Central memory CD4-positive, alpha-beta T cell (primary cell): ENCODE measurements at regions not wholly inside any gene's neighbourhood (a gene's known extent, or its start where the extent isn't known, plus 50 kb on each side); places are given as distances from the start of the nearest gene placed in this dataset.

Experiments
- DNase-seq: peaks from one replicate; pipeline ENCODE4 v3.0.0; 2022

DNA sequence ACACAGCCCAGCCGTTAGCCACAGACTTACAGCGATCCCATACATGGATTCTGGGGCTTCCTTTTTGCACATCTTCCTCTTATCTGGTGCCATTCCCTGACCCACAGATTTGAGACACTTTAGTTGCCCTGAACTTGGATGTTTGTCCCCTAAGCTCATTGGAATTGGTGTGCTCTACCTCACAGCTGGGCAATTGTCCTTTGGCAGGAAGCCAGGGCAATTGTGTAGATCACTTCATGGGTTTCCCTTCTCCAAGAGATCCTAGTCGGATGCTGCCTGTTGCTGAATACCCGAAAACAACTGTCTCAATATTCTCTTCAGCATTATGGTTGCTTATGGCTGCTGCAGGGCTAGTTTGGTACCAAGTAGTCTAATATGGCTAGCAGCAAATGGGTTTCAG is 470.7 kb upstream of the MKI67 start:
- no peak for DNase-seq

DNA sequence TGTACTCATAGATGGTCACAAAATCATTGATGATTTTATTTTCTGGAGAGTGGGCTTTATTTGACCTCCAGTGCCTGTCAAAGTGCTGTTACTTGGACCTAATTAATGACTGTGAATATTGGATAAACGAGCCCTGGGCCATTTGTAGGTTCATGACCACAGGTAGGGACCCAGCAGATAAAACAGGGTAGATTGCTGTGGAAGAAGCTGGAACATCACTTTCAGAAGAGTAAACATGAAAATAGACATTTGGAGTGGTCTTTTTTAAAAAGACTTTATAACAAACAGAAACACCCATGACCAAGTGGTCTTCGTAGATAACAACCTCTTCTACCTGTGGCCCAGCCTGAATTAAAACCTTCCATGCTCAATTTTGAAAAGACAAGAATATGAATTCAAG is 472.8 kb upstream of the MKI67 start:
- DNase-seq, result no peak

- DNase-seq, result no peak
Observed at GRCh38 chr10:128599538-128599937, 473.3 kb upstream of the MKI67 start.

DNA sequence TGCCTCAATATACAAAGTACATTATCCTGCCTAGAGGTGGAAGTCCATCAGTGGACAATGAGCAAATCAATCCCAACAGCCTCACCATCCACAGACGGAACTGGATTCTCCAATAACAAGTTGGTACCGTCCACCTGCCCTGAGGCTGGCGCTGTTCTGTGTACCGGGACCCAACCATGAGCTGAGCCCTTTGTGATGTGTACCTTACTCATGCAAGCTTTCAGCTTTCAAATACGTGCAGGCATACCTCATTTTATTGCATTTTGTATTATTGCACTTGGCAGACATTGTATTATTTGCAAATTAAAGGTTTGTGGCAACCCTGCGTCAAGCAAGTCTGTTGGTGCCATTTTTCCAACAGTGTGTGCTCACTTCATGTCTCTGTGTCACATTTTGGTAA is 476.0 kb upstream of the MKI67 start:
- DNase-seq, result no peak

- DNase-seq, result no peak
Observed at GRCh38 chr10:128604025-128604424, 477.8 kb upstream of the MKI67 start.

- DNase-seq, result no peak
Observed at GRCh38 chr10:128605180-128605579, 479.0 kb upstream of the MKI67 start.

DNA sequence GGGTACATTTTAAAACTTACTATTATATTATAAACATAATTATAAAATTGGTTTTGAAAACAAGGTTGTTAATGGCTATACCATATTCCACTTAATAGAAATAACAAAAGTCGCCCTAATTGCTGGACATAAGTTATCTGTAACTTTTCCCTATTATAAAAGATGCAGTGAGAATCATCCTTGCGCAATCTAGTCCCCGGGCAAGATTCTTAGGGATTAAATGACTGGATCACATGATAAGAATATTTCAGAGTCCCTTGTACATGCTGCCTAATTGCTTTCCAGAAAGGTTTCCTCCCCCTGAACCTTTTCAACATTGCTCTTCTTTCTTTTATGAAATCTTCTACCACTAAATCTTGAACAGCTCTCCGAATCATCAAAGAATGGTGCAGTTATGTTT is 479.8 kb upstream of the MKI67 start:
- no peak for DNase-seq

GRCh38 chr10:128608791-128609190 is 482.6 kb upstream of the MKI67 start:
- no peak for DNase-seq

GRCh38 chr10:128609460-128609859 is 483.2 kb upstream of the MKI67 start:
- DNase-seq, result no peak

- no peak for DNase-seq
Observed at GRCh38 chr10:128610113-128610512, 483.9 kb upstream of the MKI67 start.

DNA sequence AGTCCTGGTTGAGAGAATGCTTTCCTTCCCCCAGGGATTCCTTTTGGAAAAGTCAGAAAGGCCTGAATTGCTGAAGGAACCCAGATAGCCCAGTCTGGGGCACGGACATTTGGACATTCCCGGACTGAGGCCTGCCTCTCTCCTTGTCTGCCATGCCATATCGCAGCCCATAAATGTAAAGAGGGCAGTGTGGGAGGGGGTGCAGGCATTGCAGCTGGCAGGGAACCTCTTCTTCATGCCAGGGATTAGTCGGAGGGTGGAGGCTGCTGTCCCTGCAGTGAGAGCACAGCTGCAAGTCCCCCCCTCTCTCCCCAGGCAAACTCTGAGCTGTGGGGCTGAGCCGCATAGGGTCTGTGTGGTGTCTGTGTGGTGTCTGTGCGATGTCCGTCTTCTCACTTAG is 486.0 kb upstream of the MKI67 start:
- no peak for DNase-seq

DNA sequence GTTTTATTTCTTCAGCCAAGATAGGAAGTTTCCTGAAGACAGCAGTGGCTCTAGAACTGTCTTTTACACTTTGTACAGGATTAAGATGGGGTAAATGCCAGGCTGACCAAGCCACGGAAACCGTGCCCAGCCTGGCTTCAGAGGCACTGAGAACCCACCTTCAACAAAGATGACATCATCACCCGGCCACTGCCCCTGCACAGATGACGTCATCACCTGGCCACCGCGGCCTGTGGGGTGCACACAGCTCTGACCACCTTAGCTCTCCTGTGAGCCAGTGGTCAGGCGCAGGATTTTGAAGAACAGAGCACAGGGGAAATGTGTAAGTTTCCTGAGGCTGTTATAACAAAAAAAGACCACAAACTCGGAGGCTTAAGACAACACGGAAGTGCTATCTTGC is 486.4 kb upstream of the MKI67 start:
- no peak for DNase-seq

- DNase-seq, result no peak
Observed at GRCh38 chr10:128614016-128614605, 487.9 kb upstream of the MKI67 start.

DNA sequence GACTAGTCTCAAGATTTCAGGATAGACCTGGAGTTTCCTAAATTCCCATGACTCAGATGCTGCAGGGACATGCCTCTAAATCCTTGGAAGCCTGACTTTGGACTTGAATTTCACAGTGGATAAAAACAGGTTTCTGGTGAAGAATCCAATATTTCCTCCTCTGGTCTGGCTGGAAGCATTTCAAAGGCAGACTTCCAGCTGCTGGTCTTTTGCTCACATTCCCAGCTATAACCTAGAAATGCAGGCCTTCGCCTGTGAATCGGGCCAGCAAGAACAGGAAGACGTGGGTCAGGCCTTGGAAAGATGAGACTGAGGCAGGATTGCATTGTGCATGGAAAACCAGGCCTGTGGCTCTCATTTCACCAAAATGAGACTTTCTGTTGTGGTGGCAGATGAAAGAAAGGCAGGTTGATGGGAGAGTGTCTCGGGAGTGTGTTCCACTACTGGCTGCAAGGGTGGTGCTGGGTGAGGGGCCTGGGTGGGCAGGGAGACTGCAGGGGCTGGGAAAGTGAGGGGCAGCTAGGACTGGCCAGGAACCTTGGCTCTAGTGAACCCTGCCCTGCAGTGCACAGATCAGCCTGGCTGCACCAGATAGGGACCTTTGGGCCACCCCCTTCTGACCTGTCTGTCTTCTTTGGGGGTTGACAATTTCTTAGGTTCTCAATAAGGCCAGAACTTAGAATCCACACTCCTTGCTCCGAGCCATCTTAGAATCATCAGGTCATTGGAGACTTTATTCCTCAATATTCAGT is 488.8 kb upstream of the MKI67 start:
- DNase-seq, result no peak

DNA sequence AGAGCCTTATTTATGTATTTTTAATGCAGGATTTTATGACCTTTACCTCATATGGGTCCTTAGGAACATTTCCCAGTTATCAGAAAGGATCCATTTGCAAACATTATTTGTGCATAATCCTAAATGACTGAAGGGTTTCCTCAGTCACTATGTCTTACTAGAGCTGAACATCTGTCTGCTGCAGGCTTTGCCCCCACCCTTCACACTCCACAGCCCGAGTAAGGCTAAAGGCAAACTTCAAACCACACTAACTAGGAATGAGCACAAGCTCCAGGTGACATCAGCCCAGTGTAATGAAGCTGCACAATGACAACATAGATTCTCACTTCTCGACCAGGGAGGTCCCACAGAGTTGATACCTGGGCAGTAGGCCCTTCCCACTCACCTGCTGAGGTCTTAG is 491.3 kb upstream of the MKI67 start:
- no peak for DNase-seq

DNA sequence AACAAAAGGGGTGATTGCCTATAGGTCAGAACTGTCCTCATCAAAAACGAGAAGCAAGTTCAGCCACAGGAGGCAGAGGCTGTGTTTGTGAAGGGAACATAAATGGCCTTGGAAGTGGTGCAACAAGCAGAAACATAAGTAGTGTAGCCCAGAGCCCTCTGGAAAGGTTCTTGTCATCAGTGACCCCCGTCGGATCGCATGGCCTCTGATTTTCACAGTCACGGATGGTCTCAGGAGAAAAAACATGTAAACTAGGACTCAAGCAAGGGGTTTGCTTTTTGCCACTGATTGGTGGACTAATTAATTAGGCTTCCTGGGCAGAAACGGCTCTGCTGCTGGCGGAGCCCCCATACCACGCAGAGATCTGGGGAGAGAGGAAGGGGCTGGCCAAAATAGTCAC is 496.5 kb upstream of the MKI67 start:
- DNase-seq, result no peak

GRCh38 chr10:128623776-128624175 is 497.6 kb upstream of the MKI67 start:
- DNase-seq, result no peak

DNA sequence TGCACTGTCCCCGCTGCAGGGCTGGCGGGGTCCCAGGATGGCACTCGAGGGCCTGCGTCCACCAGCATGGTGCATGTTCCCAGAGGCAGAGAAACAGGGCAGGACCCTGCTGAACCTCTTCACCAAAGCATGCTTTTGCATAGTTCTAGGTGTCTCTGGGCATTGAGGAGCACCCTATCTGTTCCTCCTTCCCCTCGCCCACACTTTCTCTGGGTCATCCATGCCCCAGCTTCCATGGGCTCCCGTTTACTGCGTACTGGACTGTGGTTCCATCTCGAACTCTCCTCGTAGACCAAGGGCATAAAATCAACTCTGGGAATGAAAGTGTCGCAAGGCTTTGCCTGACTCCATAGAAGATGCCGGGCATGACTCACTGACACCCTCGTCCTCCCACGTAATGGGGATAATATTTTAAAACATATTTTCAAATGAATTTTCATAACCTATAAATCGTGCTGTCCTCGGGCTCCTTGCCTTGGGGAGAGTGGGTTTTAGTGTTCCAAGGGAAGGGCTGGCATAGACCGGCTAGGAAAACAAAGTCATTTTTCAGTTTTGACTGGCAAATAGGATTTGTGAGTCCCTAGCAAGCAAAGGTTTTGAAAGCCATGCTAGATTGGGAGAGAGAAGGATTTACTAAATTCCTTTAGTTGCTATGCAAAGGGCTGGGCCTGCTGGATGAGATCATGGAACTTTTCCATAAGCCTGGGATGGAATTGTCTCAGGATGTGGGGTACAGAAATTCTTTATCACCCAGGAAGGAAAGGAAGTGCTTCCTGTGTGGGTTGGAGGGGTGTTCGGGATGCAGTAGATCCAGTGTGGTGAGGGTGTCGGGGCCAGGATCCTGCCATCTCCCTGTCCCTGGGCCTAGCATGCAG is 498.7 kb upstream of the MKI67 start:
- DNase-seq, result no peak

GRCh38 chr10:128625926-128626325 is 499.7 kb upstream of the MKI67 start:
- no peak for DNase-seq

DNA sequence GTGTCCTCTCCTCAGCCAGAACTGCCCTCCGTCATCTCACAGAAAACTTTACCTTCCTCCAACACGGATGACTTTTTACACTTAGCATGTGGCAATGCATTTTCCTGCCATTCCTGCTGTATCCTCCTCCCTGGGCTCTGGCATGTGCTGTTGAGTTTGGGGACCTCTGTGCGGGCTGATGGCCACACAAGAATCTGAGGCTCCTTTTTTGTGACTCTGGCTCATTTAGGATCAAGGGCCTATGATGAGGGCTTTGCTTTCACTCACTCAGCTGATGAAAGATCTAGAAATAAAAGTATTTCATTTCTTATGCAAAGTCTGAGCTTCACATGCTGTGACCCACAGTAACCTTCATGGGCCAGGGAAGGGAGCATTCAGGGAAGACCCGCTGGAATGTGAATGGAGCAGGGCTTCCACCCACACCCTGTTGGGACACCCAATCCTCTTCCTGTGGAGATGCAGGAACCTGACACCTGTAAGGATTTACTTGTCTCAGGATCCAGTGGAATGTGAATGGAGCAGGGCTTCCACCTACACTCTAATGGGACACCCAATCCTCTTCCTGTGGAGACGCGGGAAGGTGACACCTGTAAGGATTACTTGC is 500.3 kb upstream of the MKI67 start:
- no peak for DNase-seq

DNA sequence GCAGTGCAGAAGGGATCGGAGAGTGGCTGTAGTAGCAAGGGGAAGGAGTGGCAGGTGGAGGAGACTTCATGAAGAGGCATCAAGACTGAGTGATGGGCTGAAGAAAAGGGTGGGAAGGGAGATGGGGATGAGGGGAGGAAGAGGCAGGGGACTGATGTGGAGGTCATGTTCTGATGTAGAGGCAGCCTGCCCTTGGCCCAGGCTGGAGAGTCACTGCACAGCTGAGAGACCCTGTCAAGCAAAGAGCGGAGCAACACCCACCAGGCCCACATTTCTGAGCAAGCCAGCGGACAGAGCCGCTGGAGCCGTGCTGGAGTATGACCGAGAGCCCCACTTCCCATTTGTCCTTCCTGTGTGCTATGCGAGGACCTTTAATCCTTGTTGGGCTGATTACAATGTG is 501.6 kb upstream of the MKI67 start:
- no peak for DNase-seq

DNA sequence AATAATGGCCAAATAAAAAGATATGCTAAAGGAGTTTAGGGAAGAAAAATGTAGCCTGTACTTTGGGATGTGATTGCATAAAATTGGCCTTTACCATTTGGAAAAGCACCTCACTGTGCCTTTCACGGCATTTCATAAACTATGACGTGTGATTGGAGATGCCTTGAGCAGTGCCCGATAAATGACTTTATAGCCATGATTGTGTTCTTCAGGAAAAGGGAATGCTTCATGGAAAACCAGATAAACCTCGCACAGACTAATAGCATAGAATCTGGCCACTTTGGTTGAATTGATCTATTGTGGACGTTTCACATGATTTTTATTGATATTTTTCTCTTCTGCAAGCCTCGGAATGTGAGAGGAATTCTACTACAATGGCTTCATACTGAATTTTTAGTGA is 502.0 kb upstream of the MKI67 start:
- no peak for DNase-seq
